Activated CD8-positive, alpha-beta memory T cell treated with anti-CD3 and anti-CD28 coated beads for 36 hours (primary cell): ENCODE measurements at regions not wholly inside any gene's neighbourhood (a gene's known extent, or its start where the extent isn't known, plus 50 kb on each side); places are given as distances from the start of the nearest gene placed in this dataset.

ENCODE experiments used
- CTCF ChIA-PET: fragments of 350-600 bp; sonication (Branson Sonifier 250); formaldehyde crosslinking; loops from one replicate; lab custom pipeline; 2021; ENCODE audit warnings: antibody characterized with exemption; lab: Charles Lee
- POLR2A ChIA-PET: fragments of 350-600 bp; sonication (Branson Sonifier 250); formaldehyde crosslinking; loops from one replicate; lab custom pipeline; 2021; ENCODE audit warnings: antibody characterized with exemption; lab: Charles Lee

GRCh38 chr4:22962295-22962694 is 269.6 kb downstream of the GBA3 start:
- CTCF ChIA-PET, result no interaction called here
- POLR2A ChIA-PET, result no interaction called here

GRCh38 chr4:22959483-22959882 is 266.7 kb downstream of the GBA3 start:
- CTCF ChIA-PET, result no interaction called here

GRCh38 chr4:22957774-22958309 is 265.1 kb downstream of the GBA3 start:
- ChIA-PET POLR2A (no interaction called here), CTCF (no interaction called here)

More at GRCh38 chr4:22959483-22959882, 266.7 kb downstream of the GBA3 start:
- POLR2A ChIA-PET, result no interaction called here

GRCh38 chr4:22949161-22949855 is 256.6 kb downstream of the GBA3 start:
- POLR2A ChIA-PET, result no interaction called here
- CTCF ChIA-PET, result no interaction called here

- ChIA-PET CTCF (no interaction called here), POLR2A (no interaction called here)
Measured at GRCh38 chr4:22947851-22948250, 255.1 kb downstream of the GBA3 start.

GRCh38 chr4:22942920-22943559 is 250.3 kb downstream of the GBA3 start:
- POLR2A ChIA-PET, result no interaction called here
- CTCF ChIA-PET, result no interaction called here

GRCh38 chr4:22941688-22942375 is 249.1 kb downstream of the GBA3 start:
- POLR2A ChIA-PET, result no interaction called here

GRCh38 chr4:22932326-22932725 is 239.6 kb downstream of the GBA3 start:
- POLR2A ChIA-PET, result no interaction called here
- CTCF ChIA-PET, result no interaction called here

More at GRCh38 chr4:22941688-22942375, 249.1 kb downstream of the GBA3 start:
- CTCF ChIA-PET, result no interaction called here

GRCh38 chr4:22922426-22922825 is 229.7 kb downstream of the GBA3 start:
- POLR2A ChIA-PET, result no interaction called here
- CTCF ChIA-PET, result no interaction called here

- CTCF ChIA-PET, result no interaction called here
- POLR2A ChIA-PET, result no interaction called here
Measured at GRCh38 chr4:22921936-22922335, 229.2 kb downstream of the GBA3 start.

- POLR2A ChIA-PET, result no interaction called here
- CTCF ChIA-PET, result no interaction called here
Measured at GRCh38 chr4:22911285-22911684, 218.5 kb downstream of the GBA3 start.

GRCh38 chr4:22910200-22910599 is 217.5 kb downstream of the GBA3 start:
- ChIA-PET CTCF (no interaction called here), POLR2A (no interaction called here)

GRCh38 chr4:22906045-22906444 is 213.3 kb downstream of the GBA3 start:
- CTCF ChIA-PET, result no interaction called here

GRCh38 chr4:22903913-22904312 is 211.2 kb downstream of the GBA3 start:
- ChIA-PET POLR2A (no interaction called here), CTCF (no interaction called here)

More at GRCh38 chr4:22906045-22906444, 213.3 kb downstream of the GBA3 start:
- POLR2A ChIA-PET, result no interaction called here

GRCh38 chr4:22901631-22902030 is 208.9 kb downstream of the GBA3 start:
- CTCF ChIA-PET, result no interaction called here
- POLR2A ChIA-PET, result no interaction called here

GRCh38 chr4:22900876-22901275 is 208.1 kb downstream of the GBA3 start:
- CTCF ChIA-PET, result no interaction called here
- POLR2A ChIA-PET, result no interaction called here

GRCh38 chr4:22897520-22898108 is 204.9 kb downstream of the GBA3 start:
- POLR2A ChIA-PET, result no interaction called here

GRCh38 chr4:22895482-22895881 is 202.7 kb downstream of the GBA3 start:
- ChIA-PET CTCF (no interaction called here), POLR2A (interaction anchor here (0.6 kb wide), 1 partner anchor 93 kb away, joined by 3 read pairs; no protein-coding TSS in a partner anchor)

More at GRCh38 chr4:22897520-22898108, 204.9 kb downstream of the GBA3 start:
- CTCF ChIA-PET, result no interaction called here

- ChIA-PET POLR2A (no interaction called here), CTCF (no interaction called here)
Measured at GRCh38 chr4:22884157-22884556, 191.4 kb downstream of the GBA3 start.

GRCh38 chr4:22881411-22881810 is 188.7 kb downstream of the GBA3 start:
- ChIA-PET POLR2A (no interaction called here), CTCF (no interaction called here)
